H9 (cell line): ENCODE measurements at regions not wholly inside any gene's neighbourhood (a gene's known extent, or its start where the extent isn't known, plus 50 kb on each side); places are given as distances from the start of the nearest gene placed in this dataset.
"Not testable (repeated sequence)": the region's sequence is repeated elsewhere in the genome, so short reads cannot be mapped to it uniquely, and the experiment has no call there.

Experiments used
- DNase-seq: peaks from one replicate; pipeline ENCODE4 v3.0.0-alpha.2; 2017
- H2AFZ ChIP-seq: one replicate; pipeline ENCODE4 v1.6.1; 2013; ENCODE audit warnings: mild to moderate bottlenecking, low read length, control low read depth, moderate library complexity
- H2AK5ac ChIP-seq: 2 replicates; pipeline ENCODE4 v1.6.1; 2013; ENCODE audit warnings: low read length, control low read depth, mixed read lengths; ENCODE audit not compliant: insufficient read length
- H2BK120ac ChIP-seq: one replicate; pipeline ENCODE4 v1.6.1; 2013; ENCODE audit warnings: low read depth, mild to moderate bottlenecking, low read length, control low read depth, inconsistent platforms; ENCODE audit not compliant: poor library complexity, severe bottlenecking
- H2BK12ac ChIP-seq: 2 replicates; pipeline ENCODE4 v1.6.1; 2013; ENCODE audit warnings: low read length, control low read depth, mixed read lengths, low read depth; ENCODE audit not compliant: insufficient read length
- H2BK15ac ChIP-seq: 2 replicates; pipeline ENCODE4 v1.6.1; 2013; ENCODE audit warnings: low read depth, low read length, control low read depth
- H2BK20ac ChIP-seq: one replicate; pipeline ENCODE4 v1.6.1; 2013; ENCODE audit warnings: low read depth, mild to moderate bottlenecking, low read length, control low read depth, inconsistent platforms; ENCODE audit not compliant: poor library complexity, severe bottlenecking
- H2BK5ac ChIP-seq: 2 replicates; pipeline ENCODE4 v1.6.1; 2013; ENCODE audit warnings: low read length, control low read depth, mixed read lengths; ENCODE audit not compliant: insufficient read length
- H3K14ac ChIP-seq: 2 replicates; pipeline ENCODE4 v1.6.1; 2013; ENCODE audit warnings: low read length, control low read depth; ENCODE audit not compliant: insufficient read depth
- H3K18ac ChIP-seq: 2 replicates; pipeline ENCODE4 v1.6.1; 2013; ENCODE audit warnings: low read depth, mild to moderate bottlenecking, mixed read lengths, low read length, control low read depth; ENCODE audit not compliant: insufficient read length
- H3K23ac ChIP-seq: 2 replicates; pipeline ENCODE4 v1.6.1; 2013; ENCODE audit warnings: low read length, control low read depth, mixed read lengths, low read depth; ENCODE audit not compliant: insufficient read length
- H3K23me2 ChIP-seq: 2 replicates; pipeline ENCODE4 v1.6.1; 2013; ENCODE audit warnings: low read depth, mild to moderate bottlenecking, mixed read lengths, low read length, control low read depth; ENCODE audit not compliant: insufficient read length, poor library complexity, severe bottlenecking
- H3K27ac ChIP-seq: 2 replicates; pipeline ENCODE4 v1.5.1; 2013; ENCODE audit warnings: low read length, control low read depth, mixed read lengths, low read depth; ENCODE audit not compliant: insufficient read length
- H3K27me3 ChIP-seq: 2 replicates; pipeline ENCODE4 v1.6.1; 2013; ENCODE audit warnings: low read length, control low read depth, inconsistent platforms; ENCODE audit not compliant: insufficient read depth
- H3K4ac ChIP-seq: 2 replicates; pipeline ENCODE4 v1.6.1; 2013; ENCODE audit warnings: low read depth, mild to moderate bottlenecking, control low read depth, inconsistent platforms, low read length, moderate library complexity
- H3K4me1 ChIP-seq: 2 replicates; pipeline ENCODE4 v1.6.1; 2013; ENCODE audit warnings: low read length, control low read depth, inconsistent platforms; ENCODE audit not compliant: insufficient read depth
- H3K4me2 ChIP-seq: 2 replicates; pipeline ENCODE4 v1.6.1; 2013; ENCODE audit warnings: low read length, control low read depth, mixed read lengths; ENCODE audit not compliant: insufficient read length, insufficient read depth
- H3K56ac ChIP-seq: 2 replicates; pipeline ENCODE4 v1.6.1; 2013; ENCODE audit warnings: low read depth, mild to moderate bottlenecking, mixed read lengths, low read length, control low read depth; ENCODE audit not compliant: insufficient read length
- H3K79me1 ChIP-seq: 2 replicates; pipeline ENCODE4 v1.6.1; 2013; ENCODE audit warnings: low read depth, mild to moderate bottlenecking, moderate library complexity, low read length, control low read depth, inconsistent platforms; ENCODE audit not compliant: insufficient read depth, poor library complexity, severe bottlenecking
- H3K79me2 ChIP-seq: 2 replicates; pipeline ENCODE4 v1.6.1; 2013; ENCODE audit warnings: low read length, control low read depth, inconsistent platforms; ENCODE audit not compliant: insufficient read depth
- H3K9ac ChIP-seq: 2 replicates; pipeline ENCODE4 v1.6.1; 2013; ENCODE audit warnings: low read length, control low read depth, mixed read lengths; ENCODE audit not compliant: insufficient read length; ENCODE audit errors: extremely low read depth
- H3K9me3 ChIP-seq: one replicate; pipeline ENCODE4 v1.6.1; 2013; ENCODE audit warnings: low read depth, low read length, inconsistent platforms; ENCODE audit not compliant: control insufficient read depth
- H3T11ph ChIP-seq: one replicate; pipeline ENCODE4 v1.6.1; 2013; ENCODE audit warnings: mild to moderate bottlenecking, low read length, control low read depth, inconsistent platforms
- H4K20me1 ChIP-seq: one replicate; pipeline ENCODE4 v1.6.1; 2013; ENCODE audit not compliant: control insufficient read depth, insufficient read length, insufficient read depth
- H4K5ac ChIP-seq: 2 replicates; pipeline ENCODE4 v1.6.1; 2013; ENCODE audit warnings: low read depth, mild to moderate bottlenecking, mixed read lengths, low read length, control low read depth; ENCODE audit not compliant: insufficient read length
- H4K8ac ChIP-seq: replicated peaks from 2 replicates; pipeline ENCODE4 v1.6.1; 2013; ENCODE audit warnings: low read length, control low read depth, mixed read lengths, low read depth; ENCODE audit not compliant: insufficient read length
- H4K91ac ChIP-seq: 2 replicates; pipeline ENCODE4 v1.6.1; 2013; ENCODE audit warnings: low read depth, mild to moderate bottlenecking, moderate library complexity, mixed read lengths, low read length, control low read depth; ENCODE audit not compliant: insufficient read length
- H3K27ac Mint-ChIP-seq, 3 experiments: 2 replicates in 2 of 3; 3 replicates in 1 of 3; pipeline ENCODE4 v1.8.0; 2020 to 2021; ENCODE audit warnings: mixed read lengths in 3 of 3, mild to moderate bottlenecking in 1 of 3, moderate library complexity in 1 of 3
- H3K27me3 Mint-ChIP-seq: 2 replicates; pipeline ENCODE4 v1.8.0; 2021; ENCODE audit warnings: low read depth, mild to moderate bottlenecking, moderate library complexity, mixed read lengths
- H3K36me3 Mint-ChIP-seq, 3 experiments: 2 replicates in 2 of 3; 3 replicates in 1 of 3; pipeline ENCODE4 v1.8.0; 2020 to 2021; ENCODE audit warnings: low read depth in 3 of 3, mixed read lengths in 3 of 3; ENCODE audit not compliant: insufficient read depth in 1 of 3
- H3K4me1 Mint-ChIP-seq, 2 experiments: 2 replicates each; pipeline ENCODE4 v1.8.0; 2020; ENCODE audit warnings: mixed read lengths in 2 of 2
- H3K4me3 Mint-ChIP-seq, 2 experiments: 2 replicates in 1 of 2; 3 replicates in 1 of 2; pipeline ENCODE4 v1.8.0; 2020 to 2021; ENCODE audit warnings: mild to moderate bottlenecking in 2 of 2, mixed read lengths in 2 of 2, moderate library complexity in 1 of 2
- H3K9me3 Mint-ChIP-seq, 2 experiments: 2 replicates in 1 of 2; 3 replicates in 1 of 2; pipeline ENCODE4 v1.8.0; 2020; ENCODE audit warnings: mild to moderate bottlenecking in 2 of 2, mixed read lengths in 2 of 2, moderate library complexity in 1 of 2
- WGBS: extraction: QIAGEN DNeasy Blood & Tissue Kit; methylation state at CpG from one replicate; pipeline ENCODE4 v1.1.7; 2013; ENCODE audit warnings: missing lambda C conversion rate, low lambda C conversion rate, mixed read lengths; ENCODE audit not compliant: insufficient read length; ENCODE audit errors: extremely low coverage; 5-methylcytosine and 5-hydroxymethylcytosine counted together

DNA sequence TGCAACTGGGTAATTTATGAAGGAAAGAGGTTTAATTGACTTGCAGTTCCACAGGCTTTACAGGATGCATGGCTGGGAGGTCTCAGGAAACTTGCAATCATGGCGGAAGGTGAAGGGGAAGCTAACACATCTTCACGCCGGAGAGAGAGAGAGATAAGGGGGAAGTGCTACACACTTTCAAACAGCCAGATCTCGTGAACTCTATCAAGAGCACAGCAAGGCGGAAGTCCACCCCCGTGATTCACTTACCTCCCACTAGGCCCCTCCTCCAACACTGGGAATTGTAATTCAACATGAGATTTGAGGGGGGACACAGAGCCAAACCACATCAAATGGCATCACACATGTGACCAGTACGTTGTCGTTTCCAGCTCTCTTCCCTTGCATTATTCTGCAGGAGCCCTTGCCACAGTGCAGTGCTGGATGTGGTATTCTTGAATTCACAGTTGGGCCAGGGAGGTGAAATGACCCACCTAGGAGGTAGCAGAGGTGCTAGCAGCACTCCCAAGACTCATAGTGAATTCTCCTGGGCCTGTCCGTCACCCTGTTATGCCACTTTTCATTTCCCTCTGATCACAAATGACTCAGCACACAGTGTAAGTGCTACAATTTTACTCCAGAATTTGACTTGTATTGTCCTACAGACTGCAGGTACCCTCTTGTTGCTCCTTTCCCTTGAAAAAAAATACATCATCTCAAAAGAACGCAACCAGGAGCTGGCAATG is 179.2 kb upstream of the PLGLB2 start:
- H3K4me1 ChIP-seq, H2BK120ac ChIP-seq, H3K27me3 ChIP-seq, H4K5ac ChIP-seq, H3K9ac ChIP-seq, H3K4ac ChIP-seq, H2BK20ac ChIP-seq, H3K36me3 Mint-ChIP-seq, H3K27ac Mint-ChIP-seq, H4K20me1 ChIP-seq, H4K91ac ChIP-seq, H4K8ac ChIP-seq, H2BK15ac ChIP-seq, H2AK5ac ChIP-seq, H3K4me1 Mint-ChIP-seq, H3K9me3 Mint-ChIP-seq, H2AFZ ChIP-seq, H3K18ac ChIP-seq, H3K27ac ChIP-seq, H3K56ac ChIP-seq, H3K23me2 ChIP-seq, H3K79me2 ChIP-seq, H2BK12ac ChIP-seq, H3K27me3 Mint-ChIP-seq, H3K4me3 Mint-ChIP-seq, H3K79me1 ChIP-seq, H3K9me3 ChIP-seq, DNase-seq, H3T11ph ChIP-seq, H2BK5ac ChIP-seq, H3K4me2 ChIP-seq, H3K14ac ChIP-seq, H3K23ac ChIP-seq: not testable (repeated sequence)
- WGBS = no CpG with 5 or more reads among the region's 10 CpGs

- not testable (repeated sequence) for H3K4me1 Mint-ChIP-seq, H3K4me2 ChIP-seq, H2BK5ac ChIP-seq, H3K23ac ChIP-seq, H3T11ph ChIP-seq, H3K27me3 Mint-ChIP-seq, H4K5ac ChIP-seq, H2AK5ac ChIP-seq, H2BK120ac ChIP-seq, H3K23me2 ChIP-seq, DNase-seq, H3K9ac ChIP-seq, H3K4me1 ChIP-seq, H3K14ac ChIP-seq, H4K8ac ChIP-seq, H2BK15ac ChIP-seq, H3K36me3 Mint-ChIP-seq, H4K20me1 ChIP-seq, H4K91ac ChIP-seq, H3K4ac ChIP-seq, H3K79me2 ChIP-seq, H2BK20ac ChIP-seq, H3K27ac ChIP-seq, H2BK12ac ChIP-seq, H3K4me3 Mint-ChIP-seq, H3K18ac ChIP-seq, H3K79me1 ChIP-seq, H3K27ac Mint-ChIP-seq, H3K9me3 ChIP-seq, H3K9me3 Mint-ChIP-seq, H3K27me3 ChIP-seq, H3K56ac ChIP-seq, H2AFZ ChIP-seq
- WGBS = no CpG with 5 or more reads among the region's 11 CpGs
Measured at GRCh38 chr2:87569689-87570397, 178.0 kb upstream of the PLGLB2 start.
